ENCODE measurements at regions not wholly inside any gene's neighbourhood (a gene's known extent, or its start where the extent isn't known, plus 50 kb on each side); places are given as distances from the start of the nearest gene placed in this dataset.

DNA sequence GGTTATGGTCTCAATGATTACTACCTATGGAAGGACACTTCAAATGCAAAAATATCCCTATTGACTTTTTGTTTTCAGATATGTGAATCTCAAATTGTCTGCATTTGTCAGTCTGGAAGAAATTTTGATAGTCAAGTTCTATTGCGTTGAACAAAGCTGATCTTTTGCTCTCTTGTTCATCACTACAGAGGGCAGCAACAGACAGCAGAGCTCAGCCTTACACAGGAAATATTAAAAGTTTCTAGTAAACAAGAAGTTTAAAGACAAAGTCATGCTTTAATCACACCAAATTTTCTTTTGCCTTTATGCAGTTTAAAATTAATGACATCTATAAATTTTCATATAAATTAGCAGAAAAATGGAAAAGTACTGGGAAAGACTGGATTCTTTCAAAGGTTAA is 617.5 kb downstream of the NR4A2 start:
- H3K4me1 Mint-ChIP-seq (ENCODE audit: low read depth, unreplicated experiment), result peaks cover 6% of the 10 kb centered on the region
- H3K36me3 Mint-ChIP-seq (ENCODE audit: unreplicated experiment), result no peaks in the 10 kb centered on the region
- no peak for DNase-seq
- H3K4me3 Mint-ChIP-seq (ENCODE audit: unreplicated experiment), result no peak overlapping the region
- TF ChIP-seq, protein P1, sequence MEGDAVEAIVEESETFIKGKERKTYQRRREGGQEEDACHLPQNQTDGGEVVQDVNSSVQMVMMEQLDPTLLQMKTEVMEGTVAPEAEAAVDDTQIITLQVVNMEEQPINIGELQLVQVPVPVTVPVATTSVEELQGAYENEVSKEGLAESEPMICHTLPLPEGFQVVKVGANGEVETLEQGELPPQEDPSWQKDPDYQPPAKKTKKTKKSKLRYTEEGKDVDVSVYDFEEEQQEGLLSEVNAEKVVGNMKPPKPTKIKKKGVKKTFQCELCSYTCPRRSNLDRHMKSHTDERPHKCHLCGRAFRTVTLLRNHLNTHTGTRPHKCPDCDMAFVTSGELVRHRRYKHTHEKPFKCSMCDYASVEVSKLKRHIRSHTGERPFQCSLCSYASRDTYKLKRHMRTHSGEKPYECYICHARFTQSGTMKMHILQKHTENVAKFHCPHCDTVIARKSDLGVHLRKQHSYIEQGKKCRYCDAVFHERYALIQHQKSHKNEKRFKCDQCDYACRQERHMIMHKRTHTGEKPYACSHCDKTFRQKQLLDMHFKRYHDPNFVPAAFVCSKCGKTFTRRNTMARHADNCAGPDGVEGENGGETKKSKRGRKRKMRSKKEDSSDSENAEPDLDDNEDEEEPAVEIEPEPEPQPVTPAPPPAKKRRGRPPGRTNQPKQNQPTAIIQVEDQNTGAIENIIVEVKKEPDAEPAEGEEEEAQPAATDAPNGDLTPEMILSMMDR (IDR thresholded peaks at IDR 0.05; ENCODE audit: partially characterized antibody, unreplicated experiment), result no peak
- H3K27ac Mint-ChIP-seq (ENCODE audit: unreplicated experiment), result no peak overlapping the region
- no peaks in the 10 kb centered on the region for H3K9me3 Mint-ChIP-seq (ENCODE audit: unreplicated experiment)
- H3K27me3 Mint-ChIP-seq (ENCODE audit: unreplicated experiment), result no peaks in the 10 kb centered on the region

DNA sequence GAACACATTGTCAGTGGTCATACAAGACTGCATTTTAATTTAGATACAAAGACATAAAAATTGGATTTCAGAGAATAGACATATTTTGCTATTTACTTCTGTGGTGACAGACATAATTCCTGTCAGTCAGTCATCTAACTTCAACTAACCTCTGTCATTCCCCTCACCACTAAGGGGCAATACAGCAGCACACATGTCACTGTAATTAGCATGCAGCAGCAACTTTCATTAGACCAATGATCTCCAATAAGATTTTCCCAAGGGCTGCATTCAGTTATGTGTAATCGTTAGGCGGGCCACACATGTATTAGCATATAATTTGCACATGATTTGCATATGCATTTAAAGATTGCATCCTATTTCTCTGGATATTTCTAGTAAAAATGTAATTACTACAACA is 624.5 kb downstream of the NR4A2 start:
- Mint-ChIP-seq H3K27ac (ENCODE audit: unreplicated experiment) (no peak overlapping the region), H3K36me3 (ENCODE audit: unreplicated experiment) (no peaks in the 10 kb centered on the region), H3K9me3 (ENCODE audit: unreplicated experiment) (no peaks in the 10 kb centered on the region), H3K4me3 (ENCODE audit: unreplicated experiment) (no peak overlapping the region), H3K27me3 (ENCODE audit: unreplicated experiment) (no peaks in the 10 kb centered on the region), H3K4me1 (ENCODE audit: low read depth, unreplicated experiment) (peaks cover 12% of the 10 kb centered on the region)
- no peak for DNase-seq
- TF ChIP-seq, protein P1 (IDR thresholded peaks at IDR 0.05; ENCODE audit: partially characterized antibody, unreplicated experiment), result no peak

DNA sequence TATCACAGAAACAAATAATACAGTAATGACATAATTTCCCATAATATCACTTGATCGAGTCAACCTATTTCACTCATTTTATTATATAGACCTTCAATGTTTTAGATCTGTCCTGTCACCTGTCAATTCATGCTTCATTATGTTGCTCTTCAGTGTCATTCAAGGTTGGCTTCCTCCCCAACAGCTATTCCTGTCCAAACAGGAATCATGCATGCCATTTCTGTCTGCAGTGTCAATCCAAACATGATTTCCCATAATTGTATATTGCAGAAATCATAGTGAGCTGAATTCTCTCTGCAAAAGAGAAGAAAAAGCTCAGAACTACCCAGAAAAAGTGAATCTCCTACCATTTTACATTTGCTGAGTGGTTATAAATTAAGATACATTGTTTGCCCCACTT is 628.6 kb downstream of the NR4A2 start:
- Mint-ChIP-seq H3K9me3 (ENCODE audit: unreplicated experiment) (no peaks in the 10 kb centered on the region), H3K36me3 (ENCODE audit: unreplicated experiment) (no peaks in the 10 kb centered on the region), H3K4me3 (ENCODE audit: unreplicated experiment) (no peak overlapping the region), H3K27ac (ENCODE audit: unreplicated experiment) (no peak overlapping the region), H3K27me3 (ENCODE audit: unreplicated experiment) (no peaks in the 10 kb centered on the region), H3K4me1 (ENCODE audit: low read depth, unreplicated experiment) (peaks cover 19% of the 10 kb centered on the region)
- TF ChIP-seq, protein P1 (IDR thresholded peaks at IDR 0.05; ENCODE audit: partially characterized antibody, unreplicated experiment), result no peak
- no peak for DNase-seq

DNA sequence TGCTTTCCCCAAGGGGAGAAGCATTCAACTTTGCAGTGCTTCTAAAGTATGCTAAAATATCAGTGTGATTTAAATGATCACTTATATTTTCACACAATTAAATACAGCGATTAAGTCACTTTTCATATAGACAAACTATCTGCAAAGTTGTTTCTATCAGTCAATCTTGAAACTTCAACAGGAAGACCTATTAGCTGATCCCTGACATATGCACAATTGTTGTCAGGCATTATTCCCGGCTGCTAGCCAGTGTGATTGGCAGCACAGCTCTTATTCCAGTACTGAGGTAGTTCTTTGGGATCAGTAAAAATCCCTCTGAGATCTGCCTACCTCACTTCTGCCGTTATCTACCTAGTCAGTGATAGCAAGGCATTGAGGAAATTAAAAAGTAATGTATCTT is 629.5 kb downstream of the NR4A2 start:
- TF ChIP-seq, protein P1 (IDR thresholded peaks at IDR 0.05; ENCODE audit: partially characterized antibody, unreplicated experiment), result no peak
- no peak overlapping the region for H3K27ac Mint-ChIP-seq (ENCODE audit: unreplicated experiment)
- no peaks in the 10 kb centered on the region for H3K36me3 Mint-ChIP-seq (ENCODE audit: unreplicated experiment)
- H3K4me1 Mint-ChIP-seq (ENCODE audit: low read depth, unreplicated experiment), result peaks cover 15% of the 10 kb centered on the region
- no peak overlapping the region for H3K4me3 Mint-ChIP-seq (ENCODE audit: unreplicated experiment)
- DNase-seq, result no peak
- H3K9me3 Mint-ChIP-seq (ENCODE audit: unreplicated experiment), result no peaks in the 10 kb centered on the region
- no peaks in the 10 kb centered on the region for H3K27me3 Mint-ChIP-seq (ENCODE audit: unreplicated experiment)

DNA sequence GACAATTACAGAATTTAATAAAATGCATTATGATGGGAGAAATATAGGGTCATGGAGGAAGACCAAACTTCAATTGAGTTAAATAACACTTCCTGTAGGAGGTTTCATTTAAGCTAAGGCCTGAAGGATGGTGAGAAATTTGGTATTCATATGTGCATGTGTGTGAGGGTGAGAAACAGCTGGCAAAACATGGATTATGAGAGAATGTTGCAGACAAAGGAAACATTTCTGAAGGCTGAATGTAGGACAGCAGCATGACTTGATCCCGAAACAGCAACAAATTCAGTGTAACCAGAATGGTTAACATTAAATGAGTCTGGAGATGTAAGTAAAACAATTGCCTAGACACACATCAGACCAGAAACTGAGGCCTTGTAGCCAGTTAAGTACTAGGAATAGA is 630.8 kb downstream of the NR4A2 start:
- Mint-ChIP-seq H3K4me3 (ENCODE audit: unreplicated experiment) (no peak overlapping the region), H3K27me3 (ENCODE audit: unreplicated experiment) (no peaks in the 10 kb centered on the region), H3K9me3 (ENCODE audit: unreplicated experiment) (peaks cover 3% of the 10 kb centered on the region), H3K27ac (ENCODE audit: unreplicated experiment) (no peak overlapping the region), H3K36me3 (ENCODE audit: unreplicated experiment) (no peaks in the 10 kb centered on the region), H3K4me1 (ENCODE audit: low read depth, unreplicated experiment) (peaks cover 11% of the 10 kb centered on the region)
- TF ChIP-seq, protein P1 (IDR thresholded peaks at IDR 0.05; ENCODE audit: partially characterized antibody, unreplicated experiment), result no peak
- no peak for DNase-seq

Measured in glutamatergic neuron (in vitro differentiated cells).